ENCODE measurements at regions not wholly inside any gene's neighbourhood (a gene's known extent, or its start where the extent isn't known, plus 50 kb on each side); places are given as distances from the start of the nearest gene placed in this dataset.

DNA sequence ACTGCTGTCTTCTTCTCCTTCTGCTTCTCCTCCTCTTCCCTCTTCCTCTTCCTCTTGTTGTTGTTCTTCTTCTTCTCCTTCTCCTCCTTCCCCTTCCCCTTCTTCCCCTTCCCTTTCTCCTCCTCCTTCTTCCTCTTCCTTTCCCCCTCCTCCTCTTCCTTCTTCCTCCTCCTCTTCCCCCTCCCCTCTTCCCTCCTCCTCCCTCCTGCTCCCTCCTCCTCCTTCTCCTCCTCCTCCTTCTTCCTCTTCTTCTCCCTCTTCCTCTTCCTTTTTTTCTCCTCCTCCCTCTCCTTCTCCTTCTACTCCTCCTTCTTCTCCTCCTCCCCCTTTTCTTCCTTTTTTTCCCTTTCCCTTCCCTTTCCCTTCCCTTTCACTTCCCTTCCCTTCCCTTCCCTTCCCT is 245.0 kb upstream of the IRX5 start:
- DNase-seq (ENCODE audit: low read depth, low spot score), result no peak

DNA sequence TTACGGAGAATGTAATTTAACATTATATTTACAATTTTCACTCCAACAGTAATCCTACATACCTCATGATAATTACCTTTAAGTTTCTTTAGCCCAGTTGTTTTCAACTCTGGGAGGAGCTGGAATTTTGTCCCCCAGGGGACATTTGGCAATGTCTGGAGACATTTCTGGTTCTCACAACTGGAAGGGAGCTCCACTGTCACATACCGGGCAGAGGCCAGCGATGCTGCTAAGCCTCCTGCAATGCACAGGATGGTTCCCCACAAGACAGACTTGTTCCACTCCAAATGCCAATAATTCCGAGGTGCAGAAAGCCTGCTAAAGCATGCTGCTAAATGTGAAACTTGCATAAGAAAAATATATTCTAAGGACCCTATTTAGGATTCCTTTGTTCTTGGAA is 251.1 kb upstream of the IRX5 start:
- DNase-seq (ENCODE audit: low read depth, low spot score), result no peak

- DNase-seq (ENCODE audit: low read depth, low spot score), result no peak
Measured at GRCh38 chr16:54677308-54677950, 253.2 kb upstream of the IRX5 start.

DNA sequence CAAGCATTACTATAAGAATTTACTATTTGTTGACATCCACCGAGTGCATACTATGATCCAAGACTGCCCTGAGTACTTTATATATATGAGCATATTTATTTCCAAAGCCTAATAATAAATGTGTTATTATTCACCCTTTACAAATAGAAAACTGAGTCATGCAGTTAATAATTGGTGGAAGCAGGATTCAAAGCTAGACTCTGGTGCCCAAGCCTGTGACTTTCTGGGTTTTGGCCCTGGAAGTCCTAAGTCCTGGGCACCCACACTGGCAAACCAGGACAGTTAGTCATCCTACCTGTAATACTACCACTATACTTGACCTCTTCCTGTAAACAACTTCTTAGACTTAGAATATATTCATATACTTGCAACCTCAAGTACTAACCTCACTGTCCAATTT is 257.4 kb upstream of the IRX5 start:
- no peak for DNase-seq (ENCODE audit: low read depth, low spot score)

GRCh38 chr16:54672500-54672899 is 258.2 kb upstream of the IRX5 start:
- no peak for DNase-seq (ENCODE audit: low read depth, low spot score)

- DNase-seq (ENCODE audit: low read depth, low spot score), result no peak
Measured at GRCh38 chr16:54657709-54658102, 273.0 kb upstream of the IRX5 start.

DNA sequence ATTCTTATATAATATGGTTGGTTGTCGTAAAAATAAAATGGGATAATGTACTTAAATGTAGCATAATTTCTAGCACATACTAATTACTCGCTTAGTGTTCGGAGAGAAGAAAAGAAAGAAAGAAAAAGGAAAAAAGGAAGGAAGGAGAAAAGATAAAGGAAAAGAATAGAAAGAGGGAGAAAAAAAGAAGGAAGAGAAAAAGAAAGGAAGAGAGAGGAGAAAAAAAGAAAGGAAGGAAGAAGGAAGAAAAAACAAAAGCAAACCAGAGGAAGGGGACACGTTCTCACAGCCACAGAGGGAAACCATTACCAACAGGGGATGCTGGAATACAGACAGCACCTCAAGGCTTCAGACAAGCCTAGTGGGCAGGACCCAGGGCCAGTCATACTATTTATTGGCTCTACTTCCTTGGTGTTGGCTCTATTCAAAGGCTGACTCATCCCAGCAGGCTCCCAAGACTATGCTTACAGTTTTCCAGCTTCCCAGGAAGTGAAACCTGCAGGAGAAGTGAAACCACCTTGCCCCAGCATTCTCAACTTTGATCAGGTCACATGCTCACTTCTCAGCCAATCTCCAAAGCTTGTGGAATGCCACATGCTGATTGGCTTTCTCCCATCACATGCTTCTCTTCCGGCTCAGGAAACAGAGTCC is 273.5 kb upstream of the IRX5 start:
- peak; percentile 50 for DNase-seq (ENCODE audit: low read depth, low spot score)

DNA sequence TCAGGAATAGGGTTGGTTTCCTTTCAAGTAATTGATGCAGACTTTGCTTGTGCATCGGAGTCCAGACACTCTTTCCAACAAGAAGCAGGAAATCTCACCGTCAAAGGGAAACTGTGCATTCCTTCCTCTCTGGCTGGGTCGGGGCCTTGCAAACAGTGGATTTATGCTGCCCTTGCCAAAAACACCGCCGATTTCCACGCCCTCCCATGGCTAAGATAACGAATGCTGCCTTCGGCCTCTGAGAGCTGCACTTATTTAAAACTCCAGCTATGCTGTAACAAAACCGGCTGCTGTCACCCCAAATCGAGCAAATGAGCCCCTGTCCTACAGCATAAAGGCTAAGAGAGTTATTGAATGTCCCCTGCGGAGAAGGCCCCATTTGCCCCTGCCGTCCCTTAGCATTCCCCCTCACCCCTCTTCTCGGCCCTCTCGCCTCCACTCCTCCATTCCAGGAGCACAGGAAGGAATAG is 275.5 kb upstream of the IRX5 start:
- DNase-seq (ENCODE audit: low read depth, low spot score), result peak; percentile 52

DNA sequence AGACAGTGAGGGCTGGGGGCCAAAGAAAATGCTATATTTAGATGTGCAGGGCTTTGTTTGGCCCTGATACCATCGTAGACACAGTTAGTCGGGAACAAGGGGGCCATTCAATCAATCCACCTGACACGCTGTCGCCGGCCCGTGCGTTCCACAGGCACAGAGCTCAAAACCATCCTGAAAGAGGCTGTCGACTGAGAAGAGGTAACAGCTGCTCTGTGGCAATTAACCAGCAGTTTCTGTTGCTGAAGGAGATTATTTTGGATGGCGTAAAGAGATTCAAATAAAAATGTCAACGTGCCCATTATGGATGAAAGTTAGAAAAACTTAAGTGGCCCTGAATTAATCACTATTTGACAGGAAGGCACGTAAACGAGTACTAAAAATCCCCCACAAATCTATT is 276.2 kb upstream of the IRX5 start:
- no peak for DNase-seq (ENCODE audit: low read depth, low spot score)

DNA sequence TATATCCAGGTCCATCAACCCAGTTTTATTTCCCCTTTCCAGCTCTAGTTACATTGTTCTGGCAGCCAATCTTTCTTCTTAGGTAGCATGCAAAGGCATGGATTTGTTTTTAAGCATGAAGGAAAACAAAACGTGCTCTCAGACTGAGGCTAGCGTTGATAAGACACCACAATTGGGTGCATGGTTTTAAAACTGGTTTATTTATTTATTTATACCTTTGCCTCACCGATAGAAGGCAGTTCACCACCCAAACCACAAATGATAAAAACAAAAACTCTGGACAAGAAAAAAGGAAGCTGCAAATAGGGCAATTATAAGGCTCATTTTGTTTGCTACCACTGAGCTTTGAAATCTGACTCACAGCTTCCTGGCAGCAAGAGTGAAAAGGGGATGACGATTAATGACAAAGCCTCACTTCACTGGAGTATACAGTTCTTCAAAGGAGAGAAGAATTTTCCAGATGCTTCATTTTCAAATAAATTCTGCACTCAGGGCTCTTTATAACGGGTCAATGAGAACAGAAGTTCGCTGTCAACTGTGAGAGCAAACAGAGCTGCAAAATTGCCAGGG is 278.4 kb upstream of the IRX5 start:
- DNase-seq (ENCODE audit: low read depth, low spot score), result no peak

DNA sequence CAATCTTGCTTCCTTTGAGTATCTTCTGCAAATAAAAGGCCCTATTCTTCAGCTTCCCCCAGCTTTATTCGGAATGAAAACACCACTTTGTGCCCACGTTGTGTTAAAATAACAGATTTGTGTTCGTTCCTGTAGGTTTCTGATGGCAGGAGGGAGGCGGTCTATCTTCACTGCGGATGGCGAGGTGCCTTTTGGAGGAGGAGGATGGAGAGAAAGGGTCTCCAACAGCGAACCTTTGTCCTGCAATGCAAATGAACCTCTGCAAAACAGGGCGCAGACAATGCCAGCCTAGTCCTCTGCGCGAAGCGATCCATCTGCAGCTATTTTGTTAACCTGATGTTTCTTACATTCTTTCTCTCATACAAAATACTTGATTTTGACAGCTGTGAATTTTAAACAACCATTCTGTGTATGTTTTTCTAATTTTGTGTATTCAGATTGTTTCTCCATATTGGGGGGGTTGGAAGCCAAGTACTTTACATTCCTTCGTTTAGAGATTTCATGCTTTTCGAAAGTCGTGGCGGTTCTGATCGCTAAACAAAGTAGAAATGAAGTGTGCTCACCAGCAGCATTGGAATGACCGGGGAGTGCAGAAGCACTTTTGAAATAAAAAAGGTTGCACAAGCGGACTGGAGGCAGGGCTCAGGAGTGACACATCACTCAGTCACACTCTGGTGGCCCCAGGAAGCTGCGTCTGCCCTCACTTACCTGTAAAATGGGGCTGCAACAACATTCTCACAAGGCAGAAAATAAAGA is 279.0 kb upstream of the IRX5 start:
- peak; percentile 21 for DNase-seq (ENCODE audit: low read depth, low spot score)

GRCh38 chr16:54649876-54650275 is 280.8 kb upstream of the IRX5 start:
- DNase-seq (ENCODE audit: low read depth, low spot score), result no peak

- no peak for DNase-seq (ENCODE audit: low read depth, low spot score)
Measured at GRCh38 chr16:54648575-54648974, 282.1 kb upstream of the IRX5 start.

DNA sequence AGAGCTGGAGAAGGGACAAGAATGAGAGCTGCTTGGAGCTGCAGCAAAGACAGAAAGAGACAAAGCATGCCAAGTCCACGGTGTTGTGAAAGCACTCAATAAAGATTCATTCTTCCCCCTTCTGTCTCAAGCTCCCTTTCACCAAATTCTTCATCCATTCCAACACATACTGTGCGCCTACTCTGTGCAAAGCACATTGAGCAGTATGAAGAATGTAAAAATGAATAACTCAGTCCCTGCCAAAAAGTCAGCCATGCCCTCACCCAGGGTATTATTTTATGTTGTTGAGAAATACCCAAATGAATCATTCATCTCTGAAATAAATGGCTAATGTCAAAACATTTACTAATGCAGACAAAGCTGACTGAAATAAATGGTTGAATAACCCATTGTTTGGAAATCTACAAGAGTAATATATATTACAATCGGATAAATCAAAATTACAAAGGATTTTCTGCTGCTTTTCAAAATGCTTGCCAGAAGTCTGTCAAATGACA is 282.9 kb upstream of the IRX5 start:
- no peak for DNase-seq (ENCODE audit: low read depth, low spot score)

- no peak for DNase-seq (ENCODE audit: low read depth, low spot score)
Measured at GRCh38 chr16:54647216-54647615, 283.4 kb upstream of the IRX5 start.

GRCh38 chr16:54645345-54645744 is 285.3 kb upstream of the IRX5 start:
- DNase-seq (ENCODE audit: low read depth, low spot score), result no peak

DNA sequence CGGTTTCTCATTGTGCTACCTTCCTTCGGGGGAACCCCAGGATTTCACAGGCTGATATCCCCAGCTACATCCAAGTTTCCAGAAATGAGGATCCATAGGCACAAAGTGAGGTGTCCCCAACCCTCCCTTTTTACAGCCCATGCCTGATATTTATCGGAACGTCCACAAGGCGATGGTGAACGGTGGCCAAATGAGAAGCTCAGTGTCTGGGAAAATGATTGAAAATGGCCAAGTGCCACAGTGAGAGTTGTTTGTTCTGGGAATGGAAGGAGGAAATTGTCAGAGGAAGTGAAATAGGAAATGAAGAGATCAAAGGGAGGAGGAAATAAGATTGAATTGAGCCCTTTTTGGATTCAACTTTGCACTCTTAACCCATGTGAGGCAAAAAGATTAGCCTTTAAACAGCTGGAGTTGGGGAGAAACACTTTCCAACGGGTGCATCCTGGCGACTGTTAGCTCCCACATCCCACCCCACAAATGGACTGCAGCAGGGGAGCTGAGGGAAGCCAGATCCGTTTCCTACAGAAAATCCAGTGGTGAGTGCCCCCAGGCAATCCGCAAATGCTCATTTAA is 294.4 kb upstream of the IRX5 start:
- no peak for DNase-seq (ENCODE audit: low read depth, low spot score)

GRCh38 chr16:54633943-54634362 is 296.7 kb upstream of the IRX5 start:
- peak; percentile 30 for DNase-seq (ENCODE audit: low read depth, low spot score)

GRCh38 chr16:54632322-54633220 is 298.1 kb upstream of the IRX5 start:
- no peak for DNase-seq (ENCODE audit: low read depth, low spot score)

- DNase-seq (ENCODE audit: low read depth, low spot score), result no peak
Measured at GRCh38 chr16:54631782-54632181, 298.9 kb upstream of the IRX5 start.
